ENCODE measurements at regions not wholly inside any gene's neighbourhood (a gene's known extent, or its start where the extent isn't known, plus 50 kb on each side); places are given as distances from the start of the nearest gene placed in this dataset.

DNA sequence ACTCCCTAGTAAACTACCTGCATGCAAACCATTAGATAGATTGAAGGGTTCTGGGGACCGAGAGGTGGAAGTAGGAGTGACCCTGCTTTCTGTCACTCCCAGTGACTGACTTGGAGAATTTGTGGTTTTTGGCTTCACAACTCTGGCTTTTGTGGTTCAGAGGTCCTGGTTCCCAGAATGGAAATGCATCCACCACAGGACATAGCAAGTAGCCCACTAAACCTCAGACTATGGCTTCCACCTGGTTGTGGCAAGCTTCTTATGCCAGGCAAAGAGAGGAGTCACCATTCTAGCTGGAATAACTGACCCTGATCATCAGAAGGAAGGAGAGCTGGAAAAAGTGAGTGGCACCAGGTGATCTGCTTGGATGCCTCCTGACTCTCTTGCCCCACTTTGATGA is 162.4 kb upstream of the TMEM260 start:
- intact Hi-C loops (cut with micrococcal nuclease), result no loop called here
- TF ChIP-seq CTCF (IDR thresholded peaks at IDR 0.05), result no peak
- H3K27ac ChIP-seq (ENCODE audit: low read depth in 1 of 2, low read length in 2 of 2), result no peak overlapping the region
- Mint-ChIP-seq H3K4me1 (peaks cover 21% of the 10 kb centered on the region), H3K27me3 (ENCODE audit: low read depth in 3 of 3) (peaks cover 9 to 18% (median 11%) of the 10 kb centered on the region in 3 donors), H3K36me3 (no peaks in the 10 kb centered on the region), H3K27ac (no peak overlapping the region), H3K9me3 (peaks cover 0 to 1% (median 0%) of the 10 kb centered on the region in 7 donors), H3K4me3 (no peak overlapping the region)
- H3K4me1 ChIP-seq (ENCODE audit: control insufficient read depth in 1 of 2, insufficient read depth in 2 of 2, low read length in 2 of 2), result peaks cover 0 to 6% of the 10 kb centered on the region in 2 donors
- WGBS (ENCODE audit: insufficient coverage), result no CpG with 5 or more reads among the region's 1 CpG
- H3K9ac ChIP-seq (ENCODE audit: insufficient read depth, low read length, poor library complexity, severe bottlenecking), result no peak overlapping the region
- peaks cover 2 to 9% of the 10 kb centered on the region in 2 donors for H3K27me3 ChIP-seq (ENCODE audit: control insufficient read depth in 2 of 2, insufficient read depth in 2 of 2, low read length in 2 of 2)
- H3K36me3 ChIP-seq (replicated peaks in 1 of 2; ENCODE audit: control insufficient read depth in 1 of 2, insufficient read depth in 2 of 2, low read length in 2 of 2), result no peaks in the 10 kb centered on the region
- no peak for DNase-seq
- H3K4me3 ChIP-seq (replicated peaks in 1 of 3; ENCODE audit: low read depth in 2 of 3, low read length in 3 of 3), result no peak overlapping the region
- H2AFZ ChIP-seq (ENCODE audit: insufficient read depth, low read depth, low read length, poor library complexity, severe bottlenecking), result no peak overlapping the region
- H3K4me2 ChIP-seq (replicated peaks; ENCODE audit: extremely low read depth, low read length, poor library complexity, severe bottlenecking), result no peak overlapping the region
- H4K20me1 ChIP-seq (ENCODE audit: insufficient read depth, low read length), result no peaks in the 10 kb centered on the region
- H3K9me3 ChIP-seq (replicated peaks in 1 of 2; ENCODE audit: control insufficient read depth in 1 of 2, insufficient read depth in 1 of 2, low read length in 2 of 2), result no peaks in the 10 kb centered on the region
- no peaks in the 10 kb centered on the region for H3K79me2 ChIP-seq (ENCODE audit: insufficient read depth, low read length)

DNA sequence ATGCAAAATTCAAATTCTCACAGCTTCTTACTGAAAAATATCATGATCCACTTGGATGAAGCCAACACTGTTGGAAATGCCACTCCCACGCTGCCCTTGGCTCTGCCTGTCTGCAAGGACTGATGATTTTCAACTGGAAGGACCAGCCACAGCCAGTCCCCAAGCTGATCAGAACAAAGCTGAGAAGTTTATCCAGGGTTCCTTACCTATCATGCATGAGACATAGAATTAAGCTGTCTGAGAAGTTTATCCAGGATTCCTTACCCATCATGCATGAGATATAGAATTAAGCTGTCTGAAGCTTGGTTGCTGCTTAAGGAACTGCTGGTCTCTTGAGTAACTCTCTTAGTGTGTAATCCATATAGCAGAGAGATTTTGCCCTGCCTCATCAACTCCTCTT is 159.8 kb upstream of the TMEM260 start:
- H3K27ac Mint-ChIP-seq, result no peak overlapping the region
- H3K27me3 ChIP-seq (ENCODE audit: control insufficient read depth in 2 of 2, insufficient read depth in 2 of 2, low read length in 2 of 2), result no peaks in the 10 kb centered on the region
- no peak for DNase-seq
- H3K79me2 ChIP-seq (ENCODE audit: insufficient read depth, low read length), result no peaks in the 10 kb centered on the region
- H3K4me2 ChIP-seq (replicated peaks; ENCODE audit: extremely low read depth, low read length, poor library complexity, severe bottlenecking), result no peak overlapping the region
- no peak overlapping the region for H2AFZ ChIP-seq (ENCODE audit: insufficient read depth, low read depth, low read length, poor library complexity, severe bottlenecking)
- H4K20me1 ChIP-seq (ENCODE audit: insufficient read depth, low read length), result no peaks in the 10 kb centered on the region
- no peaks in the 10 kb centered on the region for H3K36me3 ChIP-seq (replicated peaks in 1 of 2; ENCODE audit: control insufficient read depth in 1 of 2, insufficient read depth in 2 of 2, low read length in 2 of 2)
- no peaks in the 10 kb centered on the region for H3K36me3 Mint-ChIP-seq
- TF ChIP-seq CTCF (IDR thresholded peaks at IDR 0.05), result no peak
- no peak overlapping the region for H3K4me3 Mint-ChIP-seq
- H3K4me3 ChIP-seq (replicated peaks in 1 of 3; ENCODE audit: low read depth in 2 of 3, low read length in 3 of 3), result no peak overlapping the region
- no peak overlapping the region for H3K27ac ChIP-seq (ENCODE audit: low read depth in 1 of 2, low read length in 2 of 2)
- intact Hi-C loops (cut with micrococcal nuclease), result loop anchor here in 1 of 2 donors (5.0 kb wide), 1 partner anchor 712 kb away; no protein-coding TSS in a partner anchor
- peaks cover 3 to 11% (median 7%) of the 10 kb centered on the region in 3 donors for H3K27me3 Mint-ChIP-seq (ENCODE audit: low read depth in 3 of 3)
- H3K9me3 Mint-ChIP-seq, result peaks cover 0 to 1% (median 0%) of the 10 kb centered on the region in 7 donors
- no peaks in the 10 kb centered on the region for H3K4me1 ChIP-seq (ENCODE audit: control insufficient read depth in 1 of 2, insufficient read depth in 2 of 2, low read length in 2 of 2)
- no peaks in the 10 kb centered on the region for H3K9me3 ChIP-seq (replicated peaks in 1 of 2; ENCODE audit: control insufficient read depth in 1 of 2, insufficient read depth in 1 of 2, low read length in 2 of 2)
- H3K9ac ChIP-seq (ENCODE audit: insufficient read depth, low read length, poor library complexity, severe bottlenecking), result no peak overlapping the region
- H3K4me1 Mint-ChIP-seq, result peaks cover 2% of the 10 kb centered on the region
- WGBS (ENCODE audit: insufficient coverage), result 100% methylated on average over 1 of the region's 1 CpG

Data from CD14-positive monocyte (primary cell).